WTC11 (cell line): ENCODE measurements at regions not wholly inside any gene's neighbourhood (a gene's known extent, or its start where the extent isn't known, plus 50 kb on each side); places are given as distances from the start of the nearest gene placed in this dataset.

ENCODE experiments used
- CTCF ChIP-seq: fragments of 200-600 bp; IDR thresholded peaks from 2 replicates; pipeline ENCODE4 v1.8.0; 2022; ENCODE audit warnings: antibody characterized with exemption
- NR3C1 ChIP-seq: sonication (generic); formaldehyde crosslinking; conservative IDR thresholded peaks from 2 replicates; pipeline ENCODE4 v1.8.1; 2023; ENCODE audit warnings: low read depth, mild to moderate bottlenecking, missing genetic modification reagents
- PRRX2 ChIP-seq: fragments of 250-450 bp; sonication (Bioruptor Pico); IDR thresholded peaks from 2 replicates; pipeline ENCODE4 v1.8.0; 2021; ENCODE audit warnings: mild to moderate bottlenecking
- SMAD3 ChIP-seq: sonication (generic); formaldehyde crosslinking; IDR thresholded peaks from 2 replicates; pipeline ENCODE4 v1.8.0; 2022; ENCODE audit warnings: missing genetic modification reagents, mild to moderate bottlenecking, borderline replicate concordance
- TCF7 ChIP-seq: sonication (generic); formaldehyde crosslinking; IDR thresholded peaks from 2 replicates; pipeline ENCODE4 v1.8.0; 2022; ENCODE audit warnings: mild to moderate bottlenecking, low read depth, missing genetic modification reagents, moderate library complexity
- ZNF263 ChIP-seq: sonication (generic); formaldehyde crosslinking; IDR thresholded peaks from 2 replicates; pipeline ENCODE4 v1.8.1; 2022; ENCODE audit warnings: low read depth, mild to moderate bottlenecking, moderate library complexity, missing genetic modification reagents
- TF ChIP-seq, protein P1 (sequence below): sonication (generic); formaldehyde crosslinking; IDR thresholded peaks from 2 replicates; pipeline ENCODE4 v1.8.1; 2023; ENCODE audit warnings: mild to moderate bottlenecking, missing genetic modification reagents, borderline replicate concordance

DNA sequence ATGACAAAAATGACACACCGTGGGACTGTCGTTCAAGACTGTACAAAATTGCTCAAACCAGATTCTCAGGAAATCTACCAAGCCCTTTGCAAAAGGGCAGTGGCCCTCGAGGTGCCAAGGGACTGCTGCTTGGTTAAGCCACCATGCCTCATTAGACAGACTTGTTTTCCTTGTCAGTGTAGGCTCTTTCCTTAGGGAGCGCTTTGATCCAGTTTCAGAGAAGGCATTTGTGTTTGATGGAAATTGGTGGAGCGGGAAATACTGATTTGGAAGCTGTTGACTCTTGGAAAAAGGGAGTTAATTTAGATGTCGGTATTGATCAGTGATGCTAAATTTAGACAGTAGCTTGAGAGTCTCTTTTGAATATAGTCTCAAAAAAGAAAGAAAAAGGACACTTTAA, 304.3 kb upstream of the UMPS start:
- no peak for TF ChIP-seq NR3C1
- TF ChIP-seq, protein P1, sequence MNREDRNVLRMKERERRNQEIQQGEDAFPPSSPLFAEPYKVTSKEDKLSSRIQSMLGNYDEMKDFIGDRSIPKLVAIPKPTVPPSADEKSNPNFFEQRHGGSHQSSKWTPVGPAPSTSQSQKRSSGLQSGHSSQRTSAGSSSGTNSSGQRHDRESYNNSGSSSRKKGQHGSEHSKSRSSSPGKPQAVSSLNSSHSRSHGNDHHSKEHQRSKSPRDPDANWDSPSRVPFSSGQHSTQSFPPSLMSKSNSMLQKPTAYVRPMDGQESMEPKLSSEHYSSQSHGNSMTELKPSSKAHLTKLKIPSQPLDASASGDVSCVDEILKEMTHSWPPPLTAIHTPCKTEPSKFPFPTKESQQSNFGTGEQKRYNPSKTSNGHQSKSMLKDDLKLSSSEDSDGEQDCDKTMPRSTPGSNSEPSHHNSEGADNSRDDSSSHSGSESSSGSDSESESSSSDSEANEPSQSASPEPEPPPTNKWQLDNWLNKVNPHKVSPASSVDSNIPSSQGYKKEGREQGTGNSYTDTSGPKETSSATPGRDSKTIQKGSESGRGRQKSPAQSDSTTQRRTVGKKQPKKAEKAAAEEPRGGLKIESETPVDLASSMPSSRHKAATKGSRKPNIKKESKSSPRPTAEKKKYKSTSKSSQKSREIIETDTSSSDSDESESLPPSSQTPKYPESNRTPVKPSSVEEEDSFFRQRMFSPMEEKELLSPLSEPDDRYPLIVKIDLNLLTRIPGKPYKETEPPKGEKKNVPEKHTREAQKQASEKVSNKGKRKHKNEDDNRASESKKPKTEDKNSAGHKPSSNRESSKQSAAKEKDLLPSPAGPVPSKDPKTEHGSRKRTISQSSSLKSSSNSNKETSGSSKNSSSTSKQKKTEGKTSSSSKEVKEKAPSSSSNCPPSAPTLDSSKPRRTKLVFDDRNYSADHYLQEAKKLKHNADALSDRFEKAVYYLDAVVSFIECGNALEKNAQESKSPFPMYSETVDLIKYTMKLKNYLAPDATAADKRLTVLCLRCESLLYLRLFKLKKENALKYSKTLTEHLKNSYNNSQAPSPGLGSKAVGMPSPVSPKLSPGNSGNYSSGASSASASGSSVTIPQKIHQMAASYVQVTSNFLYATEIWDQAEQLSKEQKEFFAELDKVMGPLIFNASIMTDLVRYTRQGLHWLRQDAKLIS = no peak
- no peak for TF ChIP-seq TCF7 (CRISPR knock-in tag)
- no peak for TF ChIP-seq CTCF
- no peak for TF ChIP-seq ZNF263
- no peak for TF ChIP-seq PRRX2 (CRISPR knock-in tag)
- no peak for TF ChIP-seq SMAD3 (CRISPR knock-in tag)
